Smooth muscle cell (in vitro differentiated cells): ENCODE measurements at regions not wholly inside any gene's neighbourhood (a gene's known extent, or its start where the extent isn't known, plus 50 kb on each side); places are given as distances from the start of the nearest gene placed in this dataset.
"Not testable (repeated sequence)": the region's sequence is repeated elsewhere in the genome, so short reads cannot be mapped to it uniquely, and the experiment has no call there.

Experiments
- DNase-seq: peaks from one replicate; lab custom pipeline; 2025; ENCODE audit not compliant: unreplicated experiment; lab: John Stamatoyannopoulos, UW
- H2AFZ ChIP-seq: fragments of 200-600 bp; sonication (generic); 2 replicates; pipeline ENCODE4 v1.6.0; 2016; ENCODE audit warnings: antibody characterized with exemption, low read depth, mild to moderate bottlenecking
- H3F3A ChIP-seq: fragments of 200-600 bp; sonication (generic); 2 replicates; pipeline ENCODE4 v1.6.0; 2017; ENCODE audit warnings: antibody characterized with exemption, low read depth
- H3K27ac ChIP-seq: fragments of 200-600 bp; sonication (generic); 2 replicates; pipeline ENCODE4 v1.5.1; 2016; ENCODE audit warnings: low read depth, mild to moderate bottlenecking
- H3K27me3 ChIP-seq: fragments of 200-600 bp; sonication (generic); 2 replicates; pipeline ENCODE4 v1.6.1; 2016; ENCODE audit warnings: low read depth, mild to moderate bottlenecking
- H3K36me3 ChIP-seq: fragments of 200-600 bp; sonication (generic); 2 replicates; pipeline ENCODE4 v1.5.1; 2016; ENCODE audit warnings: low read depth
- H3K4me1 ChIP-seq: fragments of 200-600 bp; sonication (generic); 2 replicates; pipeline ENCODE4 v1.5.1; 2016; ENCODE audit warnings: low read depth
- H3K4me2 ChIP-seq: fragments of 200-600 bp; sonication (generic); 2 replicates; pipeline ENCODE4 v1.6.0; 2016; ENCODE audit warnings: mild to moderate bottlenecking
- H3K4me3 ChIP-seq: fragments of 200-600 bp; sonication (generic); 2 replicates; pipeline ENCODE4 v1.5.1; 2016; ENCODE audit warnings: mild to moderate bottlenecking
- H3K79me2 ChIP-seq: fragments of 200-600 bp; sonication (generic); 2 replicates; pipeline ENCODE4 v1.6.0; 2016; ENCODE audit warnings: low read depth, mild to moderate bottlenecking
- H3K9ac ChIP-seq: fragments of 200-600 bp; sonication (generic); 2 replicates; pipeline ENCODE4 v1.6.0; 2016; ENCODE audit warnings: low read depth
- H3K9me3 ChIP-seq: fragments of 200-600 bp; sonication (generic); replicated peaks from 2 replicates; pipeline ENCODE4 v1.5.1; 2016; ENCODE audit warnings: low read depth
- H4K20me1 ChIP-seq: fragments of 200-600 bp; sonication (generic); 2 replicates; pipeline ENCODE4 v1.6.0; 2016; ENCODE audit warnings: low read depth
- CTCF ChIP-seq: fragments of 200-600 bp; sonication (generic); IDR thresholded peaks from 2 replicates; pipeline ENCODE4 v1.5.1; 2017; ENCODE audit warnings: borderline replicate concordance, mild to moderate bottlenecking, antibody characterized with exemption; ENCODE audit not compliant: insufficient read depth, poor library complexity, severe bottlenecking
- WGBS: methylation state at CpG from one replicate; pipeline ENCODE4 v1.1.7; 2016; ENCODE audit warnings: low lambda C conversion rate; 5-methylcytosine and 5-hydroxymethylcytosine counted together

GRCh38 chr6:55082021-55082420, 92.3 kb upstream of the HCRTR2 start:
- no peaks in the 10 kb centered on the region for H3F3A ChIP-seq
- H4K20me1 ChIP-seq, result no peaks in the 10 kb centered on the region
- no peaks in the 10 kb centered on the region for H3K79me2 ChIP-seq
- H2AFZ ChIP-seq, result no peak overlapping the region
- no peaks in the 10 kb centered on the region for H3K9me3 ChIP-seq
- 73% methylated on average over 3 of the region's 3 CpGs for WGBS
- no peaks in the 10 kb centered on the region for H3K27me3 ChIP-seq
- H3K4me2 ChIP-seq, result no peak overlapping the region
- TF ChIP-seq CTCF, result no peak
- no peak overlapping the region for H3K9ac ChIP-seq
- H3K4me3 ChIP-seq, result no peak overlapping the region
- no peak overlapping the region for H3K27ac ChIP-seq
- H3K36me3 ChIP-seq, result no peaks in the 10 kb centered on the region
- DNase-seq, result no peak
- no peaks in the 10 kb centered on the region for H3K4me1 ChIP-seq

- H3K9me3 ChIP-seq, H3K9ac ChIP-seq, H3K79me2 ChIP-seq, H3K27me3 ChIP-seq, H3K4me1 ChIP-seq, H3K4me2 ChIP-seq, H2AFZ ChIP-seq, H3K4me3 ChIP-seq, H3K27ac ChIP-seq, H3K36me3 ChIP-seq, H4K20me1 ChIP-seq, H3F3A ChIP-seq, DNase-seq: not testable (repeated sequence)
- WGBS, result 71% methylated on average over 6 of the region's 6 CpGs
Measured at GRCh38 chr6:55088011-55088410, 86.3 kb upstream of the HCRTR2 start.

GRCh38 chr6:55088902-55089301, 85.4 kb upstream of the HCRTR2 start:
- H3F3A ChIP-seq, result no peaks in the 10 kb centered on the region
- no peaks in the 10 kb centered on the region for H3K79me2 ChIP-seq
- no peak overlapping the region for H3K9ac ChIP-seq
- no peaks in the 10 kb centered on the region for H3K36me3 ChIP-seq
- no peak overlapping the region for H3K27ac ChIP-seq
- H3K4me1 ChIP-seq, result no peaks in the 10 kb centered on the region
- H3K4me3 ChIP-seq, result no peak overlapping the region
- H3K9me3 ChIP-seq, result no peaks in the 10 kb centered on the region
- H2AFZ ChIP-seq, result no peak overlapping the region
- H4K20me1 ChIP-seq, result no peaks in the 10 kb centered on the region
- H3K27me3 ChIP-seq, result no peaks in the 10 kb centered on the region
- no peak overlapping the region for H3K4me2 ChIP-seq
- no peak for TF ChIP-seq CTCF
- no peak for DNase-seq

GRCh38 chr6:55089325-55089724, 85.0 kb upstream of the HCRTR2 start:
- Histone ChIP-seq H3K36me3 (no peaks in the 10 kb centered on the region), H3K9me3 (no peaks in the 10 kb centered on the region), H3K4me1 (no peaks in the 10 kb centered on the region), H2AFZ (no peak overlapping the region), H3K4me3 (no peak overlapping the region), H3K9ac (no peak overlapping the region), H4K20me1 (no peaks in the 10 kb centered on the region), H3K27ac (no peak overlapping the region), H3K27me3 (no peaks in the 10 kb centered on the region), H3F3A (no peaks in the 10 kb centered on the region), H3K79me2 (no peaks in the 10 kb centered on the region), H3K4me2 (no peak overlapping the region)
- 92% methylated on average over 2 of the region's 2 CpGs for WGBS
- TF ChIP-seq CTCF, result no peak
- no peak for DNase-seq
